Right lobe of liver (tissue), 4 donors: ENCODE measurements at regions not wholly inside any gene's neighbourhood (a gene's known extent, or its start where the extent isn't known, plus 50 kb on each side); places are given as distances from the start of the nearest gene placed in this dataset.

Experiments used
- POLR2A ChIP-seq: fragments of 450-650 bp; IDR thresholded peaks from one replicate; pipeline ENCODE4 v1.6.1; 2017; ENCODE audit warnings: antibody characterized with exemption, mild to moderate bottlenecking
- TF ChIP-seq, protein P1 (sequence below), 4 donors: fragments of 200-600 bp in 3 of 4; fragments of 450-650 bp in 1 of 4; IDR thresholded peaks; one replicate each; pipeline versions ENCODE4 v1.5.1 to v1.8.0; 2016 to 2022; ENCODE audit warnings: antibody characterized with exemption in 4 of 4, mild to moderate bottlenecking in 2 of 4
- donor health status: DM: no; HTN: no; CAD: no.
- donor health status: DM: no; HTN: no; CAD: no.
- donor health status: DM: no; HTN: yes; CAD: no.

- TF ChIP-seq POLR2A = no peak
- TF ChIP-seq, protein P1, sequence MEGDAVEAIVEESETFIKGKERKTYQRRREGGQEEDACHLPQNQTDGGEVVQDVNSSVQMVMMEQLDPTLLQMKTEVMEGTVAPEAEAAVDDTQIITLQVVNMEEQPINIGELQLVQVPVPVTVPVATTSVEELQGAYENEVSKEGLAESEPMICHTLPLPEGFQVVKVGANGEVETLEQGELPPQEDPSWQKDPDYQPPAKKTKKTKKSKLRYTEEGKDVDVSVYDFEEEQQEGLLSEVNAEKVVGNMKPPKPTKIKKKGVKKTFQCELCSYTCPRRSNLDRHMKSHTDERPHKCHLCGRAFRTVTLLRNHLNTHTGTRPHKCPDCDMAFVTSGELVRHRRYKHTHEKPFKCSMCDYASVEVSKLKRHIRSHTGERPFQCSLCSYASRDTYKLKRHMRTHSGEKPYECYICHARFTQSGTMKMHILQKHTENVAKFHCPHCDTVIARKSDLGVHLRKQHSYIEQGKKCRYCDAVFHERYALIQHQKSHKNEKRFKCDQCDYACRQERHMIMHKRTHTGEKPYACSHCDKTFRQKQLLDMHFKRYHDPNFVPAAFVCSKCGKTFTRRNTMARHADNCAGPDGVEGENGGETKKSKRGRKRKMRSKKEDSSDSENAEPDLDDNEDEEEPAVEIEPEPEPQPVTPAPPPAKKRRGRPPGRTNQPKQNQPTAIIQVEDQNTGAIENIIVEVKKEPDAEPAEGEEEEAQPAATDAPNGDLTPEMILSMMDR (IDR thresholded peaks at IDR 0.05) = no peak
Measured at GRCh38 chr1:112271270-112271669, 124.7 kb upstream of the CTTNBP2NL start.
